Activated naive CD8-positive, alpha-beta T cell treated with anti-CD3 and anti-CD28 coated beads for 36 hours (primary cell): ENCODE measurements at regions not wholly inside any gene's neighbourhood (a gene's known extent, or its start where the extent isn't known, plus 50 kb on each side); places are given as distances from the start of the nearest gene placed in this dataset.

ENCODE experiments used
- DNase-seq: peaks from one replicate; pipeline ENCODE4 v3.0.0; 2021
- H3K27ac Mint-ChIP-seq: one replicate; pipeline ENCODE4 v1.8.0; 2022; ENCODE audit warnings: mild to moderate bottlenecking, moderate library complexity, mixed read lengths
- H3K27me3 Mint-ChIP-seq: one replicate; pipeline ENCODE4 v1.8.0; 2022; ENCODE audit warnings: mild to moderate bottlenecking, mixed read lengths
- H3K36me3 Mint-ChIP-seq: one replicate; pipeline ENCODE4 v1.8.0; 2021; ENCODE audit warnings: mild to moderate bottlenecking, mixed read lengths
- H3K4me1 Mint-ChIP-seq: one replicate; pipeline ENCODE4 v1.8.0; 2021; ENCODE audit warnings: mixed read lengths
- H3K4me3 Mint-ChIP-seq: one replicate; pipeline ENCODE4 v1.8.0; 2022; ENCODE audit warnings: mild to moderate bottlenecking, moderate library complexity, mixed read lengths
- H3K9me3 Mint-ChIP-seq: one replicate; pipeline ENCODE4 v1.8.0; 2022; ENCODE audit warnings: mixed read lengths

DNA sequence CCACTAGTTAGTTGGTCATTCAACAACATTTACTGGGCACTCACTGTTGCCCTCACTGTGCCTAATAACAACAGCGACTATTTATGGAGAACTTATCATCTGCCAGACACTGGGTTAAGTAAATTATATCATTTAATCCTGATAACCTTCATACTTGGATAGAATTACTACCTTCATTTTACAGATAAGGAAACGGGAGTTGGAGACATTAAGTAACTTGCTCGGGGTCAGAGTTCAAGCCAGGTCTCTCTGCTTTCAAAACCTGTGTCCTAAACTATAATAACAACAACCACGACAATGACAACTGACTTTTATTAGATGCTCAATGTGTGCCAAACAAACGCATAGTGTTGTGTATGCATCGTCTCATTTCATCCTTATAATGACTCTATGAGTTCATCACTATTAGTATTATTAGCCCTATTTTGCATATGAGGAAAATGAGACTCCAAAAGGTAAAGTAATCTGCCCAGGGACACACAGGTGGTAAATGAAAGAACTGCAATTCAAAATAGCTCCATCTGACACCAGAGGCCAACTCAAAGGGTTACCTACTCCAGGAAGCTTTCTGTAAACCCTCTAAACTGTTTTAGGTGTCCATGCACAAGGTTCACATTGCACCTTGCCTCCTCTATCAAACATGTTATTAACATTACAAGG lies 98.4 kb upstream of the ACSL4 start:
- peaks cover 3% of the 10 kb centered on the region for H3K27me3 Mint-ChIP-seq
- no peaks in the 10 kb centered on the region for H3K9me3 Mint-ChIP-seq
- no peak for DNase-seq
- no peaks in the 10 kb centered on the region for H3K4me1 Mint-ChIP-seq
- no peaks in the 10 kb centered on the region for H3K36me3 Mint-ChIP-seq
- no peak overlapping the region for H3K27ac Mint-ChIP-seq
- no peak overlapping the region for H3K4me3 Mint-ChIP-seq

DNA sequence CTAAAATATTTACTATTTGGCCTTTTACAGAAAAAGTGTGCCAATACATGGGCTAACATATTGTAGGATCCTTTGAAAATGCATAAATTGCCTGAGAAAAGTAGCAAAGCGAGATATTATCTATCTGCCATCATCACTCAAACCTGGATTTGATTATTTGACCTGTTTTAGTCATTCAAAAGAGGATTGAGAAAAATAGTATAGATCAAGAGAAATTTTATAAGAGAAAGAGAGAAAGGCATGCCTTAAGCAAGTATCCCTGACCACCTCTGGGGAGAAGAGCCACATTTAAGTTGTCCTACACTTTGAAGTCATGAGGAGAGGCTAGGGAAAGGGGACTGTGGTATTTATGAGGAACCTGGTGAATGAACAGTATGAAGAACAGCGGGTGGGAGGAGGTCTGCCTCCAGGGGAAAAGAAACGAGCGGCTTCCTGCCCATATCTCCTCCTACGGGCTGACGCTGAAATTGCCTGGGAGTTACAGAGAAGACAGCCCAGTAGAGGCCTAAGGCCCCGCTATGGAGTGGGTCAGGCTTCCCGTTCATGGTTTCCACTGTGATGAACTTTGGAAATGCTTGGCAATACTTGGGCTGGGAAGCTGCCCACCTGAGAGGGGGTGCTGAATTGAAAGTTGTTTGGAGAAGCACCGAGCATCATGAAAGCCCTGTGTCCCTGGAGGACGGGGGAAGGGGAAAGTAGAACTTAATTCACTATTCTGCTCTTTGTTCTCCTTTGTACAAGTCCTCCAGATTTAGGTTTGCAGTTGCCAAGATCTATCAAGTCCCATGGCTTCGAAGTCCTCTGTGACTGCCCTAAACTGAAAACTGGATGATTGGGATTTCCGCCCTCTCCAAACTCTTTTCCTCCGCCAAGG lies 106.9 kb upstream of the ACSL4 start:
- Mint-ChIP-seq H3K36me3 (no peaks in the 10 kb centered on the region), H3K4me3 (no peak overlapping the region), H3K27ac (no peak overlapping the region)

GRCh38 chrX:109840585-109840984 lies 107.5 kb upstream of the ACSL4 start:
- no peaks in the 10 kb centered on the region for H3K27me3 Mint-ChIP-seq
- H3K9me3 Mint-ChIP-seq, result no peaks in the 10 kb centered on the region
- no peak overlapping the region for H3K4me3 Mint-ChIP-seq
- H3K4me1 Mint-ChIP-seq, result peaks cover 6% of the 10 kb centered on the region
- DNase-seq, result no peak
- no peak overlapping the region for H3K27ac Mint-ChIP-seq
- no peaks in the 10 kb centered on the region for H3K36me3 Mint-ChIP-seq

More for the DNA sequence above, 106.9 kb upstream of the ACSL4 start:
- Mint-ChIP-seq H3K4me1 (peaks cover 6% of the 10 kb centered on the region), H3K9me3 (no peaks in the 10 kb centered on the region), H3K27me3 (no peaks in the 10 kb centered on the region)
- no peak for DNase-seq

- Mint-ChIP-seq H3K9me3 (no peaks in the 10 kb centered on the region), H3K36me3 (no peaks in the 10 kb centered on the region), H3K27me3 (no peaks in the 10 kb centered on the region), H3K4me1 (peaks cover 6% of the 10 kb centered on the region), H3K4me3 (no peak overlapping the region), H3K27ac (peak overlapping the region; percentile 75)
- DNase-seq, result no peak
Measured at GRCh38 chrX:109841257-109841656, 108.2 kb upstream of the ACSL4 start.

- H3K4me1 Mint-ChIP-seq, result peaks cover 6% of the 10 kb centered on the region
- no peaks in the 10 kb centered on the region for H3K27me3 Mint-ChIP-seq
- H3K27ac Mint-ChIP-seq, result peak overlapping the region; percentile 75
- no peaks in the 10 kb centered on the region for H3K36me3 Mint-ChIP-seq
- no peak for DNase-seq
- H3K9me3 Mint-ChIP-seq, result no peaks in the 10 kb centered on the region
- no peak overlapping the region for H3K4me3 Mint-ChIP-seq
Measured at GRCh38 chrX:109841869-109842579, 109.0 kb upstream of the ACSL4 start.

- no peak overlapping the region for H3K27ac Mint-ChIP-seq
- H3K9me3 Mint-ChIP-seq, result no peaks in the 10 kb centered on the region
- H3K27me3 Mint-ChIP-seq, result no peaks in the 10 kb centered on the region
- H3K4me3 Mint-ChIP-seq, result no peak overlapping the region
- no peak for DNase-seq
- peaks cover 7% of the 10 kb centered on the region for H3K4me1 Mint-ChIP-seq
- no peaks in the 10 kb centered on the region for H3K36me3 Mint-ChIP-seq
Measured at GRCh38 chrX:109842611-109843010, 109.6 kb upstream of the ACSL4 start.

DNA sequence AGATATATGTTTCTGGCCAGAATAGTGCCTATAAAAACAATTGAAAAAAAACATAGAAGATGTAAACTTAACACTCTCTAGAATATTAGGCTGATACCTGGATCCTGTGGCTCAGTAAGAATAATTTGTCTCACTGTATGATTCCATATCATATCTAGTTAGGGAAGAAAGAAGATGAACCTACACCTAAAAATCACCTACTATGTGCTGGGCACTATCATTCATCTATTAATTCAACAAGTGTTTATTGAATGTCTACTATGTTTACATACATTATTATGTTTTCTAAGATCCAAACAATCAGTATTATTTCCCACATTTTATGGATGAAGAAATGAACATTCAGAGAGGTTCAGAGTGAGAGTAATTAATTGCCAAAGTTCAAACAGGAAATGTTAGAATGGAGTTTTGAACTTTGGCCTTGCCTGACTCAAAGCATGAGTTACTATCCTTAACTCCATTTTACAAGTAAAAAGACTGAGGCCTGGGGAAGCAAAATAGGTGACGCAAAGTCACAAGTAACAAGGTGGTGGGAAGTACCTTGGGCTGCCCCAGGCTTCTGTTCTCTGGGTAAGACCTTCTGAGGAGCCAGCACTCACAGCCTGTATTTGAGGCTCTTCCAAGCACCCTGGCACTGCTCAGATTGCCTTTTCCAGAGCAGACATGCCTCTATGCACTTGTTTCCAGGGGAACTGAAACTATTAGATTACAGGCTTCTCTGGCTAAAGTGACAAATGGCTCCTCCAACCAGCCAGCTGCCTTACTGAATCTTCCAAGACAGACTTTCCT lies 111.1 kb upstream of the ACSL4 start:
- Mint-ChIP-seq H3K9me3 (no peaks in the 10 kb centered on the region), H3K4me1 (peaks cover 7% of the 10 kb centered on the region), H3K4me3 (no peak overlapping the region), H3K36me3 (no peaks in the 10 kb centered on the region), H3K27me3 (no peaks in the 10 kb centered on the region), H3K27ac (no peak overlapping the region)
- no peak for DNase-seq

DNA sequence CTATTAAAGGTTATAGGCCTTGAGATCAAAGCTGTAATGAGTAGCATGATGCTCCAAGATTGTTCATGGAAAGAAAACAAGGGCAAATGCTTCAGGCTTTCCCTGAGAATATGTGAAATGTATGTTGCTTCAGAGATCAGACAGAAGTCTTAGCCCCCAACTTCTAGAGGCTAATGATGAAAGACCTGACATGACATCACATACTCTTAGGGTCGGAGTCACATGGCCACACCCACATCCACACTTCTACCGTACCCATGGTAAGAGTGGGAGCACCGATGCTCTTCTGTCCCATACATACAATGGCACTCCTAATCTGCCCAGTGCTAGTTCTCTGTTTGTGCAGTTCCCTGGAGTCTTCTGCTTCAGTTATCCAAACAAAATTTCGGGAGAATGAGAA lies 111.9 kb upstream of the ACSL4 start:
- no peak for DNase-seq
- H3K4me1 Mint-ChIP-seq, result peaks cover 7% of the 10 kb centered on the region
- no peaks in the 10 kb centered on the region for H3K36me3 Mint-ChIP-seq
- H3K27ac Mint-ChIP-seq, result no peak overlapping the region
- H3K4me3 Mint-ChIP-seq, result no peak overlapping the region
- H3K9me3 Mint-ChIP-seq, result no peaks in the 10 kb centered on the region
- no peaks in the 10 kb centered on the region for H3K27me3 Mint-ChIP-seq

DNA sequence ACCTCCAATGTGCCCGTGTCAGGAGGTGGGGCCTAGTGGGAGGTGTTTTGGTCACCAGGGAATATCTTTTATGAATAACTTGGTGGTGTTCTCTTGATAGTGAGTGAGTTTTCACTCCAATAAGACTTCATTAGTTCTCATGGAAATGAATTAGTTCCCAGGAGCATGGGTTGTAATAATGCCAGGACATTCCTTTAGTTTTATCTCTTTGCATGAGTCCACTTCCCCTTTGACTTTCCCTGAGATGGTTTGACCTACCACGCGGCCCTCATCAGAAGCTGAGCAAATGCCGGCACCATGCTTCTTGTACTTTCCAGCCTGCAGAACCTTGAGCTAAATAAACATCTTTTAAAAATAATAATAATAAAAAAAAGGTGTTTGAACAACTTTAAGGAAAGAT lies 112.9 kb upstream of the ACSL4 start:
- no peak overlapping the region for H3K27ac Mint-ChIP-seq
- no peak for DNase-seq
- peaks cover 7% of the 10 kb centered on the region for H3K4me1 Mint-ChIP-seq
- no peaks in the 10 kb centered on the region for H3K36me3 Mint-ChIP-seq
- no peaks in the 10 kb centered on the region for H3K9me3 Mint-ChIP-seq
- no peak overlapping the region for H3K4me3 Mint-ChIP-seq
- no peaks in the 10 kb centered on the region for H3K27me3 Mint-ChIP-seq

- no peak for DNase-seq
- Mint-ChIP-seq H3K4me1 (peaks cover 1% of the 10 kb centered on the region), H3K27me3 (no peaks in the 10 kb centered on the region), H3K4me3 (no peak overlapping the region), H3K27ac (no peak overlapping the region), H3K9me3 (no peaks in the 10 kb centered on the region), H3K36me3 (no peaks in the 10 kb centered on the region)
Measured at GRCh38 chrX:109847257-109848187, 114.5 kb upstream of the ACSL4 start.

GRCh38 chrX:109848461-109849050 lies 115.5 kb upstream of the ACSL4 start:
- Mint-ChIP-seq H3K36me3 (no peaks in the 10 kb centered on the region), H3K27ac (no peak overlapping the region)
- DNase-seq, result no peak

DNA sequence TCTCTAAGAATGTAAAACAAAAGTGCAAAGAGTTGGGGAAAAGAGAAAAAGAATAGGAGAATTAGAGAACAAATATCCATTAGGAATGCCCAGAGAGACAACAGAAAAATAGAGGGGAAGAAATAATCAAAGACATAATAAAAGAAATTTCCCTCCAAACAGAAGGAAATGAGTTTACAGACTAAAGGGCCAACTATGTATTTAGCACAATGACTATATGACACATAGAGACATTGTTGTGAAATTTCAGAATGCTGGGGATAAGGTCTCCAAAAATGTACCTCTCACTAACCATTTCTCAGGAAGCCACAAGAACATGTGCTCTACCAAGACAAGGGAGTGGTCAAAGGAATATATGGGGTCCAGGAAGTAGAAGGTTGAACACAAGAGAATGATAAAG lies 121.0 kb upstream of the ACSL4 start:
- Mint-ChIP-seq H3K27ac (no peak overlapping the region), H3K27me3 (no peaks in the 10 kb centered on the region), H3K36me3 (no peaks in the 10 kb centered on the region), H3K4me3 (no peak overlapping the region), H3K9me3 (peaks cover 3% of the 10 kb centered on the region), H3K4me1 (no peaks in the 10 kb centered on the region)
- DNase-seq, result no peak

More at GRCh38 chrX:109848461-109849050, 115.5 kb upstream of the ACSL4 start:
- H3K4me1 Mint-ChIP-seq, result peaks cover 1% of the 10 kb centered on the region
- H3K27me3 Mint-ChIP-seq, result no peaks in the 10 kb centered on the region
- no peak overlapping the region for H3K4me3 Mint-ChIP-seq
- no peaks in the 10 kb centered on the region for H3K9me3 Mint-ChIP-seq

DNA sequence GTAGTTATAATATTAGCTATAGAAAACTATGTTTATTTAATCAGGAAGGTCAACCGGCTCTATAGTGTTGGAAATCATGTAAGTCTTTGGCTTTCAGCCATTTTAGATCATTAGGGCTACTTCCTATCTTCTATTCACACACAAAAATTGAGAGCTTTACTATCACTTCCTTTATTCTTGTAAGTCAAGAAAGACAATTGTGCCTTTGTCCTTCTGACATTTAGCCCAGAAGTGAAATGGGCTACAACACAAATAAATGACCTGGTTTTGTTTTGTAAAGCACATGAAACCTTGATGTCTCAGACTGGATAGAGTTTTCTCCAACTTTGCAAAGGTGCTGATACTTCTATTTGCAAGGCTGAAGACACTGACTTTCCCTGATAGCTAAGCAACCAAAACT lies 122.4 kb upstream of the ACSL4 start:
- Mint-ChIP-seq H3K4me3 (no peak overlapping the region), H3K4me1 (no peaks in the 10 kb centered on the region), H3K36me3 (no peaks in the 10 kb centered on the region), H3K27ac (no peak overlapping the region), H3K9me3 (peaks cover 3% of the 10 kb centered on the region), H3K27me3 (no peaks in the 10 kb centered on the region)
- no peak for DNase-seq

- no peak overlapping the region for H3K4me3 Mint-ChIP-seq
- no peak overlapping the region for H3K27ac Mint-ChIP-seq
- no peaks in the 10 kb centered on the region for H3K27me3 Mint-ChIP-seq
- no peaks in the 10 kb centered on the region for H3K4me1 Mint-ChIP-seq
- no peaks in the 10 kb centered on the region for H3K36me3 Mint-ChIP-seq
- no peak for DNase-seq
- H3K9me3 Mint-ChIP-seq, result peaks cover 3% of the 10 kb centered on the region
Measured at GRCh38 chrX:109856974-109857373, 123.9 kb upstream of the ACSL4 start.
